ENCODE measurements at regions not wholly inside any gene's neighbourhood (a gene's known extent, or its start where the extent isn't known, plus 50 kb on each side); places are given as distances from the start of the nearest gene placed in this dataset.

- TF ChIP-seq POLR2A (IDR thresholded peaks at IDR 0.05): no peak
- TF ChIP-seq, protein P1, sequence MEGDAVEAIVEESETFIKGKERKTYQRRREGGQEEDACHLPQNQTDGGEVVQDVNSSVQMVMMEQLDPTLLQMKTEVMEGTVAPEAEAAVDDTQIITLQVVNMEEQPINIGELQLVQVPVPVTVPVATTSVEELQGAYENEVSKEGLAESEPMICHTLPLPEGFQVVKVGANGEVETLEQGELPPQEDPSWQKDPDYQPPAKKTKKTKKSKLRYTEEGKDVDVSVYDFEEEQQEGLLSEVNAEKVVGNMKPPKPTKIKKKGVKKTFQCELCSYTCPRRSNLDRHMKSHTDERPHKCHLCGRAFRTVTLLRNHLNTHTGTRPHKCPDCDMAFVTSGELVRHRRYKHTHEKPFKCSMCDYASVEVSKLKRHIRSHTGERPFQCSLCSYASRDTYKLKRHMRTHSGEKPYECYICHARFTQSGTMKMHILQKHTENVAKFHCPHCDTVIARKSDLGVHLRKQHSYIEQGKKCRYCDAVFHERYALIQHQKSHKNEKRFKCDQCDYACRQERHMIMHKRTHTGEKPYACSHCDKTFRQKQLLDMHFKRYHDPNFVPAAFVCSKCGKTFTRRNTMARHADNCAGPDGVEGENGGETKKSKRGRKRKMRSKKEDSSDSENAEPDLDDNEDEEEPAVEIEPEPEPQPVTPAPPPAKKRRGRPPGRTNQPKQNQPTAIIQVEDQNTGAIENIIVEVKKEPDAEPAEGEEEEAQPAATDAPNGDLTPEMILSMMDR (IDR thresholded peaks at IDR 0.05): no peak
These were observed 127.5 kb upstream of the TNPO1 start for GRCh38 chr5:72688916-72689315.

Measured in thyroid gland (tissue), 4 donors.